ENCODE measurements at regions not wholly inside any gene's neighbourhood (a gene's known extent, or its start where the extent isn't known, plus 50 kb on each side); places are given as distances from the start of the nearest gene placed in this dataset.

DNA sequence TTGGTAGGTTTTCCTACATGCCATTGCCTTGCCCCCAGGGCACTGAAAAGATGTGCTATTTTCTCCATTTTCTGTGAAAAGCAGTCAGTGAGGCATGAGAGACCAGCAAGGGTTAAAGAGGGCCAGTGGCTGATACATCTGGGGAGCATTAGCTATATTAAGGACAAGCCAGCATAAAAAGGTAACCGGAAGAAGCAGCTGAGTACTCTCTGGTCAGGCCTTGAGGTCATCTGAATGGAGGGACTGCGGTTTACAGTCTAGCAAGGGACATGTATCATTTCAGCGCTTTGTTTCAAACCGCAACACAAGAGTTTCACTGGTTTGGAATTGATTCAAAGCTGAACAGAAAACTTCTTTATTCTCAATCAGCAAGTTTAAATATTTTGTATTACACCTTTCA lies 120.4 kb downstream of the EPDR1 start (continued):
- no peak for TF ChIP-seq HOXD13 (CRISPR knock-in tag; IDR thresholded peaks at IDR 0.05; ENCODE audit: borderline replicate concordance)
- TF ChIP-seq, protein P1, sequence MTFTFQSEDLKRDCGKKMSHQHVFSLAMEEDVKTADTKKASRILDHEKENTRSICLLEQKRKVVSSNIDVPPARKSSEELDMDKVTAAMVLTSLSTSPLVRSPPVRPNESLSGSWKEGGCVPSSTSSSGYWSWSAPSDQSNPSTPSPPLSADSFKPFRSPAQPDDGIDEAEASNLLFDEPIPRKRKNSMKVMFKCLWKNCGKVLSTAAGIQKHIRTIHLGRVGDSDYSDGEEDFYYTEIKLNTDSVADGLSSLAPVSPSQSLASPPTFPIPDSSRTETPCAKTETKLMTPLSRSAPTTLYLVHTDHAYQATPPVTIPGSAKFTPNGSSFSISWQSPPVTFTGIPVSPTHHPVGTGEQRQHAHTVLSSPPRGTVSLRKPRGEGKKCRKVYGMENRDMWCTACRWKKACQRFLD (tag by site-specific recombination; IDR thresholded peaks at IDR 0.05): no peak
- no peak for TF ChIP-seq SCRT1 (tag by site-specific recombination; IDR thresholded peaks at IDR 0.05; ENCODE audit: borderline replicate concordance)

- no peaks in the 10 kb centered on the region for H3K9me3 ChIP-seq (ENCODE audit: control insufficient read depth, insufficient read depth, low read depth, low read length)
- H3K27ac ChIP-seq (ENCODE audit: extremely low read depth, low read depth, low read length): no peak overlapping the region
- H3K36me3 ChIP-seq (ENCODE audit: control insufficient read depth in 2 of 2, insufficient read depth in 1 of 2, low read length in 2 of 2): no peaks in the 10 kb centered on the region
- ChIA-PET POLR2A (no interaction called here), CTCF (no interaction called here)
- no peaks in the 10 kb centered on the region for H3K4me1 ChIP-seq (ENCODE audit: control insufficient read depth, insufficient read depth, low read length)
- no peak overlapping the region for H3K4me3 ChIP-seq (ENCODE audit: low read depth, low read length)
- TF ChIP-seq ZFP37 (tag by site-specific recombination; IDR thresholded peaks at IDR 0.05) (no peak), ZIC2 (tag by site-specific recombination; IDR thresholded peaks at IDR 0.05) (no peak), ZNF585B (tag by site-specific recombination; IDR thresholded peaks at IDR 0.05) (no peak)
Measured at GRCh38 chr7:38049679-38050078, 128.4 kb upstream of the STARD3NL start.

GRCh38 chr7:38051311-38051710 lies 126.7 kb upstream of the STARD3NL start:
- TF ChIP-seq ZBTB20 (tag by site-specific recombination; IDR thresholded peaks at IDR 0.05): no peak
- TF ChIP-seq ZNF146 (tag by site-specific recombination; IDR thresholded peaks at IDR 0.05): no peak
- no peak for TF ChIP-seq ZNF518A (tag by site-specific recombination; conservative IDR thresholded peaks at IDR 0.05; ENCODE audit: low read depth)
- TF ChIP-seq ZNF202 (tag by site-specific recombination; IDR thresholded peaks at IDR 0.05; ENCODE audit: borderline replicate concordance): no peak
- TF ChIP-seq ZNF596 (tag by site-specific recombination; IDR thresholded peaks at IDR 0.05): no peak
- no peak for TF ChIP-seq ZBTB1 (tag by site-specific recombination; IDR thresholded peaks at IDR 0.05)
- no peak for TF ChIP-seq ZNF121 (tag by site-specific recombination; IDR thresholded peaks at IDR 0.05)
- no peak for TF ChIP-seq ZNF24 (tag by site-specific recombination; IDR thresholded peaks at IDR 0.05)
- no peak for TF ChIP-seq ZNF221 (tag by site-specific recombination; IDR thresholded peaks at IDR 0.05; ENCODE audit: borderline replicate concordance)
- no peak for TF ChIP-seq ZBTB17 (tag by site-specific recombination; IDR thresholded peaks at IDR 0.05)
- TF ChIP-seq ZNF366 (tag by site-specific recombination; conservative IDR thresholded peaks at IDR 0.05): no peak
- no peak for TF ChIP-seq ZNF211 (tag by site-specific recombination; IDR thresholded peaks at IDR 0.05; ENCODE audit: low read depth)
- TF ChIP-seq ELK4 (IDR thresholded peaks at IDR 0.05; ENCODE audit: borderline replicate concordance, low read depth, low read length): no peak
- no peak for TF ChIP-seq MYNN (tag by site-specific recombination; IDR thresholded peaks at IDR 0.05; ENCODE audit: borderline replicate concordance)
- no peak for TF ChIP-seq ZNF132 (tag by site-specific recombination; IDR thresholded peaks at IDR 0.05; ENCODE audit: borderline replicate concordance)
- no peak for TF ChIP-seq ZNF140 (tag by site-specific recombination; IDR thresholded peaks at IDR 0.05)
- TF ChIP-seq GLI4 (tag by site-specific recombination; IDR thresholded peaks at IDR 0.05): no peak
- no peak for TF ChIP-seq PBX3 (CRISPR knock-in tag; IDR thresholded peaks at IDR 0.05)
- H3K9me3 ChIP-seq (ENCODE audit: control insufficient read depth, insufficient read depth, low read depth, low read length): no peaks in the 10 kb centered on the region
- H3K4me1 ChIP-seq (ENCODE audit: control insufficient read depth, insufficient read depth, low read length): no peaks in the 10 kb centered on the region
- ChIA-PET CTCF (interaction anchor here (0.6 to 1.5 kb wide), 2 partner anchors 165 to 317 kb away, joined by 4 read pairs; no protein-coding TSS in a partner anchor), POLR2A (no interaction called here)
- H3K27ac ChIP-seq (ENCODE audit: extremely low read depth, low read depth, low read length): no peak overlapping the region
- H3K4me3 ChIP-seq (ENCODE audit: low read depth, low read length): no peak overlapping the region
- H3K36me3 ChIP-seq (ENCODE audit: control insufficient read depth in 2 of 2, insufficient read depth in 1 of 2, low read length in 2 of 2): no peaks in the 10 kb centered on the region

All from HEK293 (cell line).